Activated naive CD4-positive, alpha-beta T cell treated with anti-CD3 and anti-CD28 coated beads, Interleukin-2, amount 10 ng/mL, durations not matched to agents 7 days and 5 days (primary cell): ENCODE measurements at regions not wholly inside any gene's neighbourhood (a gene's known extent, or its start where the extent isn't known, plus 50 kb on each side); places are given as distances from the start of the nearest gene placed in this dataset.

Experiments
- CTCF ChIA-PET: fragments of 350-600 bp; sonication (Branson Sonifier 250); formaldehyde crosslinking; loops from one replicate; lab custom pipeline; 2021; ENCODE audit warnings: antibody characterized with exemption; lab: Charles Lee
- DNase-seq: peaks from one replicate; pipeline ENCODE4 v3.0.0-alpha.2; 2020
- H3K27ac Mint-ChIP-seq: one replicate; pipeline ENCODE4 v1.8.0; 2021; ENCODE audit warnings: mild to moderate bottlenecking, moderate library complexity, mixed read lengths
- H3K27me3 Mint-ChIP-seq: one replicate; pipeline ENCODE4 v1.8.0; 2021; ENCODE audit warnings: mild to moderate bottlenecking, mixed read lengths
- H3K36me3 Mint-ChIP-seq: one replicate; pipeline ENCODE4 v1.8.0; 2021; ENCODE audit warnings: mixed read lengths
- H3K4me1 Mint-ChIP-seq: one replicate; pipeline ENCODE4 v1.8.0; 2021; ENCODE audit warnings: mixed read lengths
- H3K4me3 Mint-ChIP-seq: one replicate; pipeline ENCODE4 v1.8.0; 2021; ENCODE audit warnings: mild to moderate bottlenecking, moderate library complexity, mixed read lengths
- H3K9me3 Mint-ChIP-seq: one replicate; pipeline ENCODE4 v1.8.0; 2021; ENCODE audit warnings: mixed read lengths

- Mint-ChIP-seq H3K4me3 (no peak overlapping the region), H3K9me3 (no peaks in the 10 kb centered on the region), H3K4me1 (no peaks in the 10 kb centered on the region), H3K36me3 (no peaks in the 10 kb centered on the region), H3K27ac (no peak overlapping the region), H3K27me3 (no peaks in the 10 kb centered on the region)
- DNase-seq, result no peak
- CTCF ChIA-PET, result interaction anchor here (0.6 kb wide), 1 partner anchor 18 kb away, joined by 3 read pairs; no protein-coding TSS in a partner anchor
These were observed 201.4 kb downstream of the MAGEB17 start for GRCh38 chrX:16368696-16369095.

GRCh38 chrX:16376056-16376455, 208.8 kb downstream of the MAGEB17 start:
- CTCF ChIA-PET, result no interaction called here
- H3K36me3 Mint-ChIP-seq, result no peaks in the 10 kb centered on the region
- no peak overlapping the region for H3K27ac Mint-ChIP-seq
- no peak overlapping the region for H3K4me3 Mint-ChIP-seq
- no peaks in the 10 kb centered on the region for H3K9me3 Mint-ChIP-seq
- no peaks in the 10 kb centered on the region for H3K27me3 Mint-ChIP-seq
- no peak for DNase-seq
- no peaks in the 10 kb centered on the region for H3K4me1 Mint-ChIP-seq

- Mint-ChIP-seq H3K4me1 (no peaks in the 10 kb centered on the region), H3K27me3 (no peaks in the 10 kb centered on the region), H3K36me3 (no peaks in the 10 kb centered on the region), H3K4me3 (no peak overlapping the region), H3K27ac (no peak overlapping the region), H3K9me3 (no peaks in the 10 kb centered on the region)
- CTCF ChIA-PET, result interaction anchor here (0.7 kb wide), 1 partner anchor 17 kb away, joined by 3 read pairs; no protein-coding TSS in a partner anchor
- DNase-seq, result no peak
These were observed 218.8 kb downstream of the MAGEB17 start for GRCh38 chrX:16386126-16386525.

GRCh38 chrX:16392597-16392996, 225.3 kb downstream of the MAGEB17 start:
- CTCF ChIA-PET, result no interaction called here

GRCh38 chrX:16394290-16394689, 227.0 kb downstream of the MAGEB17 start:
- CTCF ChIA-PET, result no interaction called here
- Mint-ChIP-seq H3K4me3 (no peak overlapping the region), H3K36me3 (no peaks in the 10 kb centered on the region), H3K9me3 (no peaks in the 10 kb centered on the region), H3K4me1 (no peaks in the 10 kb centered on the region), H3K27me3 (peaks cover 4% of the 10 kb centered on the region), H3K27ac (no peak overlapping the region)
- DNase-seq, result no peak

More at GRCh38 chrX:16392597-16392996, 225.3 kb downstream of the MAGEB17 start:
- Mint-ChIP-seq H3K4me3 (no peak overlapping the region), H3K9me3 (no peaks in the 10 kb centered on the region), H3K4me1 (no peaks in the 10 kb centered on the region), H3K27ac (no peak overlapping the region), H3K36me3 (no peaks in the 10 kb centered on the region), H3K27me3 (peaks cover 4% of the 10 kb centered on the region)
- no peak for DNase-seq

- CTCF ChIA-PET, result no interaction called here
- Mint-ChIP-seq H3K4me3 (no peak overlapping the region), H3K36me3 (no peaks in the 10 kb centered on the region), H3K27ac (no peak overlapping the region), H3K4me1 (no peaks in the 10 kb centered on the region), H3K9me3 (no peaks in the 10 kb centered on the region), H3K27me3 (no peaks in the 10 kb centered on the region)
- no peak for DNase-seq
These were observed 236.5 kb downstream of the MAGEB17 start for GRCh38 chrX:16403808-16404207.

- CTCF ChIA-PET, result no interaction called here
- Mint-ChIP-seq H3K4me3 (no peak overlapping the region), H3K27ac (no peak overlapping the region), H3K9me3 (no peaks in the 10 kb centered on the region), H3K27me3 (no peaks in the 10 kb centered on the region), H3K4me1 (no peaks in the 10 kb centered on the region), H3K36me3 (no peaks in the 10 kb centered on the region)
- DNase-seq, result no peak
These were observed 233.4 kb upstream of the S100G start for GRCh38 chrX:16416588-16416987.

- H3K36me3 Mint-ChIP-seq, result no peaks in the 10 kb centered on the region
These were observed 231.3 kb upstream of the S100G start for GRCh38 chrX:16418650-16419049.

GRCh38 chrX:16427668-16428067, 222.3 kb upstream of the S100G start:
- H3K27ac Mint-ChIP-seq, result no peak overlapping the region
- CTCF ChIA-PET, result interaction anchor here (2.6 kb wide), 1 partner anchor 9 kb away, joined by 7 read pairs; no protein-coding TSS in a partner anchor
- no peak for DNase-seq
- no peaks in the 10 kb centered on the region for H3K36me3 Mint-ChIP-seq
- peaks cover 12% of the 10 kb centered on the region for H3K4me1 Mint-ChIP-seq
- H3K27me3 Mint-ChIP-seq, result no peaks in the 10 kb centered on the region
- H3K9me3 Mint-ChIP-seq, result no peaks in the 10 kb centered on the region
- no peak overlapping the region for H3K4me3 Mint-ChIP-seq

More at GRCh38 chrX:16418650-16419049, 231.3 kb upstream of the S100G start:
- Mint-ChIP-seq H3K9me3 (no peaks in the 10 kb centered on the region), H3K4me3 (no peak overlapping the region), H3K27me3 (no peaks in the 10 kb centered on the region), H3K4me1 (peaks cover under 1% of the 10 kb centered on the region), H3K27ac (no peak overlapping the region)
- CTCF ChIA-PET, result no interaction called here
- DNase-seq, result no peak

GRCh38 chrX:16429406-16429805, 220.6 kb upstream of the S100G start:
- CTCF ChIA-PET, result no interaction called here
- no peak for DNase-seq
- no peak overlapping the region for H3K4me3 Mint-ChIP-seq
- no peaks in the 10 kb centered on the region for H3K36me3 Mint-ChIP-seq
- H3K9me3 Mint-ChIP-seq, result no peaks in the 10 kb centered on the region
- peaks cover 13% of the 10 kb centered on the region for H3K4me1 Mint-ChIP-seq
- H3K27me3 Mint-ChIP-seq, result no peaks in the 10 kb centered on the region
- H3K27ac Mint-ChIP-seq, result no peak overlapping the region

GRCh38 chrX:16431266-16431665, 218.7 kb upstream of the S100G start:
- H3K4me1 Mint-ChIP-seq, result peaks cover 11% of the 10 kb centered on the region
- no peak overlapping the region for H3K27ac Mint-ChIP-seq
- H3K9me3 Mint-ChIP-seq, result no peaks in the 10 kb centered on the region
- CTCF ChIA-PET, result no interaction called here
- H3K27me3 Mint-ChIP-seq, result no peaks in the 10 kb centered on the region
- H3K4me3 Mint-ChIP-seq, result no peak overlapping the region
- DNase-seq, result no peak
- H3K36me3 Mint-ChIP-seq, result no peaks in the 10 kb centered on the region

GRCh38 chrX:16433021-16433420, 216.9 kb upstream of the S100G start:
- DNase-seq, result peak; percentile 44

GRCh38 chrX:16435399-16435986, 214.5 kb upstream of the S100G start:
- H3K27ac Mint-ChIP-seq, result no peak overlapping the region
- no peaks in the 10 kb centered on the region for H3K27me3 Mint-ChIP-seq
- H3K9me3 Mint-ChIP-seq, result no peaks in the 10 kb centered on the region
- H3K36me3 Mint-ChIP-seq, result no peaks in the 10 kb centered on the region
- H3K4me3 Mint-ChIP-seq, result no peak overlapping the region
- DNase-seq, result no peak
- peaks cover 11% of the 10 kb centered on the region for H3K4me1 Mint-ChIP-seq
- CTCF ChIA-PET, result interaction anchor here (2.3 to 2.5 kb wide), 2 partner anchors 8 to 10 kb away, joined by 7 to 10 read pairs; no protein-coding TSS in a partner anchor

More at GRCh38 chrX:16433021-16433420, 216.9 kb upstream of the S100G start:
- CTCF ChIA-PET, result no interaction called here
- Mint-ChIP-seq H3K4me1 (peaks cover 11% of the 10 kb centered on the region), H3K36me3 (no peaks in the 10 kb centered on the region), H3K9me3 (no peaks in the 10 kb centered on the region), H3K27me3 (no peaks in the 10 kb centered on the region), H3K4me3 (no peak overlapping the region), H3K27ac (peak overlapping the region; percentile 71)

GRCh38 chrX:16436348-16437188, 213.4 kb upstream of the S100G start:
- Mint-ChIP-seq H3K36me3 (no peaks in the 10 kb centered on the region), H3K27me3 (no peaks in the 10 kb centered on the region), H3K27ac (no peak overlapping the region), H3K9me3 (no peaks in the 10 kb centered on the region), H3K4me1 (peaks cover 11% of the 10 kb centered on the region), H3K4me3 (no peak overlapping the region)
- peak; percentile 67 for DNase-seq
- CTCF ChIA-PET, result interaction anchor here (1.1 to 2.5 kb wide), 9 partner anchors 8 to 247 kb away, joined by 3 to 10 read pairs (median 3); no protein-coding TSS in a partner anchor
